NCI-H1930 (cell line): ENCODE measurements at regions not wholly inside any gene's neighbourhood (a gene's known extent, or its start where the extent isn't known, plus 50 kb on each side); places are given as distances from the start of the nearest gene placed in this dataset.
"Not testable (repeated sequence)": the region's sequence is repeated elsewhere in the genome, so short reads cannot be mapped to it uniquely, and the experiment has no call there.

Experiments used
- DNase-seq, 2 experiments: peaks; one replicate each; lab custom pipeline; 2025; lab: John Stamatoyannopoulos, UW

GRCh38 chr11:101835506-101836063 lies 79.2 kb upstream of the CEP126 start:
- no peak for DNase-seq

GRCh38 chr11:101830475-101830874 lies 84.3 kb upstream of the CEP126 start:
- DNase-seq = not testable (repeated sequence)

DNA sequence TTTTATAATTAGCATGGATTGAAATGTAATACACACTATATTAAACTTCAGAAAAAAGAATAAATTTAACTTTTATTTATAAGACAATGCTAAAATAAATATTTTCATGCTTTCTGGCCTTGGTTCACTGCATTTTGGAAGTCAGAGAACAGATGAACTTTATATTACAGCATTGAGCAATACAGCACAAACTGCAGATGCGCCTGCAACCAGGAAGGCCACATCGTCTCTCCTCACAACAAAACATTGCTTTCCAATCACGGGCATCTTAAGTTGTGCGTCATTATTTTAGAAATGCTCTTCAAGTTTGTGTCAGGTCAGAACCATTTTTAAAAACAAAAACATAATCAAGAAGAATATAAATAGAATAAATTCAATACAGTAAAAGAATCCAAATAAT lies 89.3 kb upstream of the CEP126 start:
- no peak for DNase-seq

- DNase-seq = no peak
Measured at GRCh38 chr11:101817581-101817980, 97.2 kb upstream of the CEP126 start.

DNA sequence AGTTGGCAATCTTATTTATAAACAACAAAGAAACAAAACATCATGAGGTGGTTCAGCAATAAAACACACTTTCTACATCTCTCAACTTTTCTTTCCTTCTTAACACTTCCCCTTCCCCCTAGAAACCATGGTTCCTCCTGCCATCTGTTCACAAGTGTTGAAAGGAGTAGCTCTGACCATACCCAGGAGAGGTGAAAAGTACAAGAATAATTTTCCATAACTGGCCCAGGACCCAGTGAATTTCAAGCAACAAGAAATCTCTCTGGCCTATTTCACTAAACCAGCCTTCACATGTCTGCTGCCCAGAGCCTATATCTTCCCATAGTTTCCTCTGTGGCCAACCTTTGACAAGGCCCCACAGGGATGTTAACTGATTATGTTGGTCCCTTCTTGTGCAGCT lies 98.2 kb upstream of the CEP126 start:
- DNase-seq = no peak

DNA sequence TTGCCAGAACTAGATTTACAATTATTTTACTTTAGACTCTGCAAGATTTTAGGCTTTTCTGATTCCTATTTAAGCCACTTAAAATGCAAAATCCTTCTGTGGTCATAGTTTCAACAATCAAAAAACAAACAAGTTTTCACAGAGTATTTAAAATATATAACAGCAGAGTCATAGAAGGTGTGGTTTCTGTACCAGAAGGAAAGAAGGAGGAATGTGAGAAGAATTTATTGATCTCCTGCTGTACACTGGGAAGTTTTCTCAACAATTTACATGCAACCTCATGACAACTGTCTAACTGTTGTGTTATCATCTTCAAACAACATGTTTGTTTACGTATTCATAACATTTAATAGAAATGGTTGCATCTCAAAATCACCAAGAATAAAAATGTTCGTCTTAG lies 102.3 kb upstream of the CEP126 start:
- DNase-seq = no peak

DNA sequence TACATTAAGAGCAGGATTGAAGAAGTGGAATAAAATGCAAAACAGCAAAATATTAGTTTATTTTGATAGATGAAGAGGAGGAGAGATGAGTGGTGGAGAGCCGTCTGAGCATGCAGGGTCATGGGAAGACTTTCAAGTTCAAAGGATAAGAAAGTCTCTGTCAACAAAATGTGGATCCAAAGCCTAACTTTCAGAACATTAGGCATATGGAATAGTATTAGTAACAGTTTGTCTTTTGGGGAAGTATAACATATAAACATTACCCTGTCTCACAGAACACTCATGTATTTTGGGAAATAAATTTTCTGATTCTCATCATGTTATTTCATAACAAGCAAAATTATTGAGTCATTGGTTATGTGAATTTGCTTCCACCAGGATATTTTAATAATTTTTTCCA lies 104.3 kb upstream of the CEP126 start:
- no peak for DNase-seq

DNA sequence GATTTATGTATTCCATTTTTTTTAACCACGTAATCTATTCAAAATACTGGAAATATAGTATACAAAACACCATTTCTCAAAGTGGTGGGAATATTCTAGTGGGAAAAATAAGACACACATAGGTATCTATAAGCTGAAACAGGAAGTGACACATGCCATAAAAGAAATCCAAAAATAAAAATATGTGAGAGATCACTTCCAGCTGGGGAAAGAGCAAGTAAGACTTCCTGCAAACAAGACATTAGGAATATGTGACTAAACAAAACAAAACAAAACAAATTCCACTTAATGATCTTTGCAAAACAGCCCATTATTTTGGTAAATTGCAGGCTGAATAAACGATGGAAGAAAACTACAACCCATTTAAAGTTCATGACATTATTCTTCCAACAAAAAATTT lies 107.3 kb upstream of the CEP126 start:
- DNase-seq = no peak

- no peak for DNase-seq
Measured at GRCh38 chr11:101803651-101804050, 111.2 kb upstream of the CEP126 start.

DNA sequence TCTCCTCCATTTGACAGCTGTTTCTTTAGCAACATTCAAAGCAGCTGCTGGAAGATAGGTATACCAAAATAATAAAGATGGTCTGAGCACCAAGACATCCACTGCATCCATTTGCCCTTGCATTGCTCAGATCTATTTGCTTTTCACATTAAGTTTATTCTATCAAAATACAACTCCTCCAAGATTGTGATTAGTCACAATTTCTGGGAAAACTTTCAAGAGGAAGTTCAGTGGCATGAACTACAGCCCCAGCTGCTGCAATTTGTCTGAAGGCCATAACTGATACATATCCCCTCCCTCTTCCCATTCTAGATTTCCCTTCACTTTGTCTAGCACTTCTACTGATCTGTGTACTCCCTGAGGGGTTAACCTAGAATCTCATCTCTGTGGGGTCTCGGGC lies 117.5 kb upstream of the CEP126 start:
- no peak for DNase-seq

DNA sequence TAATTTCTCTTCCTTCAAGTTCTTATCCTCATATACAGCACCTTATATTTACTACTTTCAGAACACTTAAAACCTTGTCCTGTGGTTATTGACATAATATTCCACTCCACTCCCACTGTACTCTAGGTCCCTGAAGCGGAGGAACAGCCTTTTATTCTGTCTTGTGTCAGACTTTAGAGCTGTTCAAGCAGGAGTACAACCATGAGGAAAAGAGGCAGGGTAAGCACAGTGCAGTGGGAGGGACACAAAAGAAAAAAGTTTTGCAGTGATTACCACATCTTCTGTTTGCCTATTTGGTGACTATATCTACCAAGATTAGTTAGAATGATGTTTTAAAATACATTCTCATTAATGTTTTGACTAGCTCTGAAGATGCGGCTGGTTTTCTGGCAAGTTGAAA lies 122.0 kb upstream of the CEP126 start:
- no peak for DNase-seq

DNA sequence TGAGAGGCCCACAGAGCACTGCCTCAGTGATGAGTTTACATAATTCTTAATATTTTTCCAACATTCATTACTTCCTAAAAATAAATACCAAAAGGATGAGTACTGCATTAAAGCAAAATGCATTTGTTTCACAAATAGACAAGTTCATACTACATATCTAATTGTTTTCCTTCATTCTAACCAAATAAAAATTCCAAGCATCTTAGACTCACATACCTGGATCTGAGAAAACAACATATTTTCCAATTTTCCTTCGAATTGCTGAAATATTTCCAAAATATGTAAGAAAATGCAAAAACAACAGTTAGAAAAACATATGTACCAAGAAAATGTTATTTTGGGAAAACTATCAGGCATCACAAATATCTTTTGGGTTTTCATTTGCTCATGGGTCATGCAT lies 127.9 kb upstream of the CEP126 start:
- no peak for DNase-seq

GRCh38 chr11:101786421-101786820 lies 128.4 kb upstream of the CEP126 start:
- no peak for DNase-seq

DNA sequence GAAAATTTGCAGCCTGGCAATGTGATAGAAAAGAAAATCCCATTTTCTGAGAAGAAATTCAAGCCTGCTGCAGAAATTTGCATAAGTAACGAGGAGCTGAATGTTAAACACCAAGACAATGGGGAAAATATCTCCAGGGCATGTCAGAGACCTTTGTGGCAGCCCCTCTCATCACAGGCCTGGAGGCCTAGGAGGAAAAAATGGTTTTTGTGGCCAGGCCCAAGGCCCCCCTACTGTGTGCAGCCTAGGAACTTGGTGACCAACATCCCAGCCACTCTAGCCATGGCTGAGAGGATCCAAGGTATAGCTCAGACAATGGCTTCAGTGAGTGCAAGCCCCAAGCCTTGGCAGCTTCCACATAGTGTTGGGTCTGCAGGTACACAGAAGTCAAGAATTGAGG lies 135.6 kb upstream of the CEP126 start:
- not testable (repeated sequence) for DNase-seq

- DNase-seq = no peak
Measured at GRCh38 chr11:101777476-101777875, 137.3 kb upstream of the CEP126 start.

DNA sequence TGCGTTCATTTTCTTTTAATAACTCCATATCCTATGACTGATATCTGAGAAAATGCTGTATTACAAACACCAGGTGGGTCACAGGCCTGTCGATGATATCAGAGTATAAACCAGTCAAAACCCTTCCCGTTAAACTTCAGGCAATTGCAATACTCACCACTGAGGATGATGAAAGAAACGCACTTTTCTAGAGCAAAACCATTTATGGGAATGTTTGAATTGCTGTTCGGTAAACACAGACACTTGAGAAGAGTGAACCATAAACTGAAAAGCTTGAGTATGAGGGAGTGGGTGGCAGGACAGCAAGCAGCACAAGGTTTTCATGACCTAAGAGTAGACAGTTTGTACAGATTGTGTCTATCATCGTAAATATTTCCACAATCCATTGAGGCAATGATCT lies 139.8 kb upstream of the CEP126 start:
- no peak for DNase-seq

GRCh38 chr11:101770648-101771047 lies 144.2 kb upstream of the CEP126 start:
- no peak for DNase-seq

DNA sequence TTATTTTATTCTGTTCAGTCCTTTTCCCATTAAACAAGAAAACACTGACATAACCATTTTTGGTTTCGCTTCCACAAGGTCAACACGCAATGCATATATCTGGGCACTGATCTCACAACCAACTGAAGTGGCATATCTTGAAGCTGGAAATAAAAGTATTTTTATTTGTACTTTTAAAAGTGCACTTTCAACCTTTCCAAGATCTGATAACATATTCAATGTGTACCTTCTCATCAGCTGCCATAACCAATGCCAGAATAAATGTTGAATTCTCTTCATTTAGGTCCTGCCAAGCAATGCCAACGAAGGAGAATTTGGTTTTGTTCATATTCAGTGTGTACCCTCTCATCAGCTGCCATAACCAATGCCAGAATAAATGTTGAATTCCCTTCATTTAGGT lies 148.9 kb upstream of the CEP126 start:
- DNase-seq = no peak

DNA sequence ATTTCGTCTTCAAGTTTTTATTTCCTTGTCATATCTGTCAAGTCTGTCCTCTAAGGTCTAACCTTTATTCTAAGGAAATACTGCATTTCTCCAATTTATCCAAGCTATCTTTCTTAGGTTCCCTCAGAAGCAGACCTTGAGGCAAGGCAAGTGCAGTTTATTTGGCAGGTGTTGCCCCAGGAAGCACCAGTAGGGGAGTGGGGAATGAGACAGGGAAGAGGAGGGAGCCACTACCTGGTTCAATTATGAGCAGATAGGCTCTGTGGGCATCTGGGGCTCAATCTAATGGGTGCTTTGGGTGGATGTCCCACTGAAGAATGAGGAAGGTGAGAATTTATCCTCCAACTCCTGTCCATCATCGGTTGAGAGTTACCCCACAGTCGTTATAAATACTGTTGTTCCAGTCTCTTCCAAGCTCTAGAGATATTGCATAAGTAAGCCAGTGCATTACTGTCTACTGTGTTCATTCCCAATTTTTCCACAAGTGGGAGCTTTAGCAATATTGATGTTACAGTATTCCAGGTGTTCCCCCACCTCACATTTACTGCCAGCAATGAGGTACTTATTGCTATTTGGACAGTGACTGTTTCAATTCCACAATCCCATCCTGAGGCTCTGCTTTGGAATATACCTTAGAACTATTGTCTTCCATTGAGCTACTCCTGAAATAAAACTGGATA lies 154.9 kb upstream of the CEP126 start:
- DNase-seq = no peak

- no peak for DNase-seq
Measured at GRCh38 chr11:101757741-101758140, 157.1 kb upstream of the CEP126 start.

DNA sequence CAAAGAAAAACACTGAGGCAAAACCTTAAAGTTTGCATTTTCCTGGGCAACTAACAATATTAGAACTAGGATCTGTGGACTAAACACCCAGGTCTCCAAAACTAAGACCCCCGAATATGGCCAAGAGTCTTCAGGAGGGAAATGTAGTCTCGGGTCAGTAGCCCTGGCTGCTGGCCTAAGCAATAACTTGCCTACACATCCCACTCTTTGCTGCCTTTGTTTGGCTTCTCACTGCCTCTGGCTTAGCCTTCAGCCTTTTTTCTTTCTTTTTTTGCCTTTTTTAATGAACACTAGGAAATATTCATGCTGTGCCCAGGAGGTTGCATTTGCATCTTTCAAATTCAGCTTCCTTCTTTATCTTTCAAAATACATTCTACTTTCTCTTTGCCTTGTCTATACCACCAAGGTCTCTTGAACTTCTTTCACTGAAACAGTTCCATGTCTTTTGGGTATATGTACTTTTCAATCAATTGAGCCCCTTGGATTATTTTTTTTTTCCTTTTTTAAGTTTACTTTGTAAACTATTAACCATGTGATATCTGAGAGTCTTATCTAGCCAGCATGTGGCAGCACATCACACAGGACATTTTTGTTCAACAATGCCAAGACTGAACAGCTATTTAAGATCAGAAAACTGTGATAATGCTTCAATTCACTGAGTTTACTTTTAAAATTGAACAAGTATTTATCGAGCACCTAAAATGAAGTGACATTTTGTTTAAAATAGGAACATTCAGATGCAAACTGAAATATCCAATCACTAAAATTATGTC lies 165.0 kb upstream of the TRPC6 start:
- no peak for DNase-seq

DNA sequence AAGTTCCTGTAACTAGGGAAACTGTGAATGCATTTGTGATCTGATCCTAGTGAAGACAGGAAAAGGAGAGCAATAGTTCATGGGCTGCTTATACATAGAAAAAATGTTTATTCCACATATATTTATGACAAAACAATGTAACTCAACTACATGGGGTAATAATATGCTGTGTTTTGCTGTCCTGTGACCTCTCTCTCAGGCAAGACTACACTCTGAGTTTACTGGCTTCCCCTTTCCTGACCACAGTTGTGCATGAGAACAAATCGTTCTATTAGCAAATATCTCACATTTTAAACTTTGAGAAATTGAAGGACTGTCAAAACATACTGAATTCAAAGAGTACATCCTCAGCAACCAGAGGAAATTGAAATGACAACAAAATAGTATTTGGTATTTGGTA lies 161.9 kb upstream of the TRPC6 start:
- no peak for DNase-seq

DNA sequence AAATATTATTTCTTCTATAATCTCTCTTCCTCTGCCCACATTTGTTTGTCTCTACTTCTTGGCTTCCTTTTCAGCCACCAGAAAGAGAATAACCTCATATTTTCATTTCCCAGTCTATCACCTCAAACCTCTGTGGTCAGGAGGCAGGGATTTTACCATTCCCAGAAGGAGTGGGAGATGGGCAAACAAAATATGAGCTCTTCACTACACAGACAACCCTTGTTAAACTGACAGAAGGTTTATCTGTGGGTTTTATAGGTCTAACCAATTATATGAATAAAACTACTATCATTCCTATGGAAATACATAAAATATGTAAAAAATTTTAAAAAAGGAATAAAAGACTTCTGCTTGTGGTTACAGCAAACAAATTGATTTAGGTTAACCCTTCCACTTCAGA lies 160.0 kb upstream of the TRPC6 start:
- DNase-seq = no peak
